ENCODE measurements at regions not wholly inside any gene's neighbourhood (a gene's known extent, or its start where the extent isn't known, plus 50 kb on each side); places are given as distances from the start of the nearest gene placed in this dataset.

DNA sequence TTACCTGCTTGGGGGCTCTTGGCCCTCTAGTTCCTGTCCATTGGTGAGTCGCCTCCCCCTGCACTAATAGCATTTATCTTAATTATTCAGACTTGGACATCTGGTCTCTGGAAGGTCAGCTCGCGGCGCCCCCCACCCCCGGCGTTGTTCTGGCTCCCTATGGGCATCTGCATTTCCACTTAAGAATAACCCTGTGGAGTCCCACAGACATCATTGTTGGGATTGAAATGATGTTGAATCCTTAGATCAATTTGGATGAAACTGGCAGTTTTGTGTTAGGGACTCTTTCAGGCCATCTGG, 313.8 kb upstream of the HS6ST1 start:
- DNase-seq (ENCODE audit: low read depth) = no peak

DNA sequence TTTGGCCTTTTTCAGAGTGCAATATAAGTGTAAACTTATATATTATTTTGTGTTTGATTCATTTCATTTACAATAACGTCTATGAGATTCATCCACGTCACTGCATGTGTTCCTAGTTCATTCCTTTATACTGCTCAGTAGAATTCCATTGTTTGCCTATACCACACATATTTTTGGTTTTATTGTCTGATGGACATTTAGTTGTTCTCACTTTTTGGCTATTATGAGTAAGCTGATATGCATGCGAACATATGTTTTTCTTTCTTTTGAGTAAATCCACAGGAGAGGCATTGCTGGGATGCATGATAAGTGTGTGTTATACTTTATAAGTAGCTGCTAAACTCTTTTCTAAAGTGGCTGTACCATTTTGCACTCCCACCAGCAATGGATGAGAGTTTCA, 314.8 kb upstream of the HS6ST1 start:
- no peak for DNase-seq (ENCODE audit: low read depth)

DNA sequence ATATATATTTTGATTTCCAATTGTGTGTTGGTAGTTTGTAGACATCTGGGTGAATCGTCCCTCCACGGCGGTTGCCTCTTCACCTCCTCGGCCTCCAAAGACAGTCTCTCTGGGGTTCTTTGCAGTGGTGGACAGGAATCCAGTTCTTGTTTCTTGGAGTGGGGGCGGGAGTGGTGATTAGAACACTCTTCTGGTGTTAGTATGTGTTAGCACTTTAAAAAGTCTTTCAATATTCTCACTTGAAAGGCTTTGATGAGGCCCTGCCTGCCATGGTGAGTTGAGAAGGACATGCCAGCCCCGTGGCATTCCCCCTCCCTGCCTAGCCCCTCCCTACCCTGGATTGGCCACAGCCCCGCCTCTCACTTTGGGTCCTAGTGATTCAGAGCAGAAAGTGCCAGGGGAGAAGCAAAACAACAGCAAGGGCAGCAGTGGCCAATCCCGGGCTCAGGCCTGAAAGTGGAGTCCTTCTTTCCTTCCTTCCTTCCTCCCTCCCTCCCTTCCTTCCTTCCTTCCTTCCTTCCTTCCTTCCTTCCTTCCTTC, 316.8 kb upstream of the HS6ST1 start:
- DNase-seq (ENCODE audit: low read depth) = no peak

DNA sequence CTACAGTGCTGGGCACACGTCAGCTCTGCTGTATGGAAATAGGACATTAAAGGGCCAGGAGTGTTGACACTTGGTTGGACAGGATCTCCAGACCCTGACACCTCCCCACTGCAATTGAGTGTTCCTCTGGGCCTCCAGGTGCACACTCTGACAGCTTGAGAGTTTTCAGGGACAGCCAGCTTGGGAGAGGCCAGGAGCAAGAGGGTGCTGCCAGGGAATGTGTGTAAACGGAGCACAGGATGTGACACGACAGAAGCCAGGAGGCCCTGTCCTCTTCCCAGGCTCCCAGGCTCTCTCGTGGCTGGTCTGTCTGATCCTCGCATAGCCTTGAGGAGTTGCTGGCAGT, 318.1 kb upstream of the HS6ST1 start:
- DNase-seq (ENCODE audit: low read depth) = no peak

DNA sequence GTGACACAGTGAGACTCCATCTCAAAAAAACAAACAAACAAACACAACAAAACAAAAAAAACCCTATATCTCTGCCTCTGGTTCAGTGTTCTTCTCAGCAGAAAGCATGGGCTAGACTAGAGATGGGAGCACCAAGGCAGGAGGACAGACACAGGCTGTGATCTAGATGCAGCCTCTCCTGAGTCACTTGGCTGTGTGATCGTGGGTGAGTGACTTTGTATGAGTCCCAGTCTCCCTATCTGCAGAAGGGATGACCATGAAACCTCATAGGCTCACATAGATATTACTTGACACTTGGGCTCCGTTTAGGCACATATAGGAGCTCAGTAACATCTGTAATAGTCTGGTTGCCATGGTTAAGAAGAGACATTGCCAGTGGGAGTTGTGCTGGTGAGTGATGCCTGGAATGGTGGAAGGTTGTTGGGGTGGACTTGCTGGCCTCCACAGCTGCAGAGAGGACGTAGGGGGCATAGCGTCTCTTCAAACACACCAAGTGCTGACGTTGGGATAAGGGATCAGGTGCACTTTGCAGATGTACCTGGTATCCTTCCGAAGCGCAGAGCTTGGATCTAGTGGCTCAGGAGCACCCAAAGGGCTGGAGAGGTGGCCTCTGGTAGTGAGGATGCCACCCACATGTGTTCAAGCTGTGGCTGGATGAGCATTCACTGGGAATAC, 318.9 kb upstream of the HS6ST1 start:
- DNase-seq (ENCODE audit: low read depth) = no peak

DNA sequence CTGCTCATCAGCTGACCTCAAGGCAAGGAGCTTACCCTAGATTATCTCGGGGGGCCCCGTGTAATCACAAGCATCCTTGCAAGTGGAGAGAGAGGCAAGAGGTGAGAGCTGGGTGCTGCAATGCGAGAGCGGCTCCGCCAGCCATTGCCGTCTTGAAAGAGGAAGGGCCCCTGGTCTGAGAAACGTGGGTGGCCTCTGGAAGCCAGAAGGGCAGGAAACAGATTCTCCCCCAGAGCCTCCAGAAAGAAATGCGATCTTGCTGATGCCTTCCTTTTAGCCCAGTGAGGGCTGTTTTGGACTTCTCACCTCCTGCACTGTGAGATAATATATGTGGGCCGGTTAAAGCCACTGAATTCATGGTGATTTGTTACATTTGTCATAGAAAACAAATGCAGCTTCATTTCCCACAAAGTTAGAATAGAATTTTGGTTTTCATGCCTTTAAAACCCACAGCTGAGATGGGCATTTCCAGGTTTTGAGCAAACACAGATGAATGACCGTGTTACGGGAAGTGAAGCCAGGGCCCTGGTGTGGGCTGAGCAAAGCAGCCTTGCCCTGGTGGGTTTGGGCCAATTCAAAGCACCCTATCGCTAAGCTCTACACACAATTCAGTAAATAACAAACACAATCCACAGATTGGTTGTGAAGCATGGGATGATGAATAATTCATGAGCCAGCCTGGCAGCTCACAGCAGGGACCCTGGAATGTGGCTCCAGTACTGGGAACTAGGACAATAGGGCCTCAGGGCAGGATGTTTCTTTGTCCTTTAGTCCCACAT, 319.9 kb upstream of the HS6ST1 start:
- DNase-seq (ENCODE audit: low read depth) = no peak

DNA sequence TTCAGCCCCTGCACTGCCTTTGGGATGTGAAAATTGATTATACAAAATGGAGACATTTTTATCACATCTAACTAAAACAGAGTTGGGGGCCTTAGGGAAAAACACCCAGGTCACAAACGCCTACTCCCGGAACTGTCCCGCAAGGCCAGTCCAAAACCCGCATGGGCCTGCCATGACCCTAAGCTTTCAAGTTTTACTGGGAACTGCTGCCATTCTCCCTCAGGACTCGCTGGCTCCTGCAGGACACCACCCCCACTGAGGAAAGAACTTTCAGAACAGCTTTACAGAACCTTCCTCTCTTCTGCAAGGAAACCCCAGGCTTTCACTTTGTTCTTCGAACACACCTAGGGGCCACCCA, 320.4 kb upstream of the HS6ST1 start:
- DNase-seq (ENCODE audit: low read depth) = no peak

DNA sequence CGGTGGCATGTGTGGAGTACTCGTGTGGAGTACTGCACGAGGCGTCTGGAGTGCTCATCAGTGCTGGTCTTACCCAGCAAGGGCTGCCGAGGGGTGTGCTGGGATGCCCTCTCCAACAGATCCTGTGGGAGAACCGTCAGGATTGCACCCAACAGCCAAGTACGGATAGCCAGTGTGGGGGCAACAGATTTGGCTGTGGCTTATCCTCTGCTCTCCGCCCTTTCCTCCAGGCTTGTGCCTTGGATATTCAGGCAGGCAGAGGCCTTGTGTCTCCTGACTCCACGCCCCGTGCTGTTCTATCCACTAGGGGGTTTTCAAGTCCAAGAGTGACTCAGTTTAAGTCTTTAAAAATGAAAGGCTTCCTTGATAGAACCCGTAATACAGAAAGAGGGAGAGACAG, 321.0 kb upstream of the HS6ST1 start:
- DNase-seq (ENCODE audit: low read depth) = no peak

DNA sequence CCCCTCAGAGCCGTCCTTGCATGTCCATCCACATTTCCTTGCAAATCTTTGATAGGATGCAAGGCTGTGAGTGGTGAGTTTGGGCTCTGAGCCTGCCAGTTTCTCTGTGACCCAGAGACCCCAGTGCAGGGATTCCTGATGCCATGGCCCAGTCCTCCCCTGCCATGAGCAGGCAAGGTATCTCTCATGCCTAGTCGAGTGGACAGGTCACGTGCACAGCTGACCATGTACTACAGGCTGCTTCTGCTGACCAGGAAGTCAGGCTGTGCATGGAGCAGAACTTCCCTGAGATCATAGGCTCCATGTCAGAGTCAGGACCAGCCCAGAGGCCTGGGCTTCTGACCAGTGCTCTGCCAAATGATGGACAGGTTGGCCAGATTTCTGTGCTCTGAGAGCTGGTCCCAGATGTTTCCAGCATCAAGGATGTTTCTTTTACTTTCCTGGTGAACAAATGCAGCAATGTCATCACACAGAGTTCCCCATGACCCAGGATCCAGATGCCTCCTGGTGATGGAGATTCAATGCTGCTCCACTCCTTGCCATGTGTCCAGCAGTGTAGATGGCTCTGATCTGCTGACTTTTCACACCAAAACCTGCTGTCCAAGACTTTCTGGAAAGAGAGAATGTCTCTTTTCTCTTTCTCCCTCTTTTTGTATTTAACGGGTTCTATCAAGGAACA, 321.6 kb upstream of the HS6ST1 start:
- DNase-seq (ENCODE audit: low read depth) = no peak

DNA sequence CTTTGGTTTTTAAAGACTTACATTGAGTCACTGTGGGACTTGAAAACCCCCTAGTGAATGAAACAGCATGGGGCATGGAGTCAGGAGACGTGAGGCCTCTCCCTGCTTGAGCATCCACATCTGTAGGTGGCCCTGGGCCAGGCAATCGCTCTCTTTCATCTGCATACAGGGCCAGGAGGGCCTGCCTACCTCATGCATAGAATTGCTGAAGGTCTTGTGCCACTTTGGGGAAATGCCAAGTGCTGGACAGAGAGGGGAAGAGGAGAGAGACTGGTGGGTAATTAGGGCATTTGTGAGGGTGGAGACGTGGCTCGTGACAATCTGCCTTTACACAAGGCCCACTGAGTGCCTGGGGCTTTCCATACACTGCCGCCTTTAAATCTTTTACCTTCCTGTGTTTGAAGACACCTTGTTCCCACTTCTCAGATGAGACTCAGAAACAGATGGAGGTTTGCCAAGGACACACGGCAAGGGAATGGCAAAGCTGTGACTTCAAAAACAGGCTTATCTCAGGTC, 322.2 kb upstream of the HS6ST1 start:
- DNase-seq (ENCODE audit: low read depth) = no peak

DNA sequence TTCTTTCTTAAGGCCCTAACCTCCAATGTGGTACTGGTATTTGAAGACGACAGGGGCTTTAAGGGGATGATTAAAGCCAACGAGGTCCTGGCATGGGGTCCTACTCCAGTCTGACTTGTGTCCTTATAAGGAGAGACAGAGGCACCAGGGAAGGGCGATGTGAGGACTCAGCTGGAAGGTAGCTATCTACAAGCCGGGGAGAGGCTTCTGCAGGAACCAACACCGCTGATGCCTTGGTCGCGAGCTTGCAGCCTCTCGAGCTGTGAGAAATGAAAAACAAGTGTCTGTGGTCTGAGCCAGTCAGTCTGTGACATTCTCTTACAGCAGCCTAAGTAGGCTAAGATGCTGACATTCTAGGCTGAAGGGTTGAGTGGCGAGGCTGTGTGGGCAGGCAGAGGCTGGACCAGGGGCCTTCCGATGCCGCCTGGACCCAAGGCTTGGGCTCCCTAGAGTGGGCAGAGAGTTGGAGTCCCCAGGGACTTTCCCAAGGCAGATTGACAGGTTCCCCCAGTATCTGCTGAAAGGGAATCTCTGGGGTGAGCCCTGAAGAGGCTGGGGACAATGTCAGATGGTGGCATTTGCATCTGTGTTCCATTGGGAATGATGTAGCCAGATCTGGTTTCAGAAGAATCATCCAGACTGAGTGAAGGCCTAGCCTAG, 322.9 kb upstream of the HS6ST1 start:
- no peak for DNase-seq (ENCODE audit: low read depth)

DNA sequence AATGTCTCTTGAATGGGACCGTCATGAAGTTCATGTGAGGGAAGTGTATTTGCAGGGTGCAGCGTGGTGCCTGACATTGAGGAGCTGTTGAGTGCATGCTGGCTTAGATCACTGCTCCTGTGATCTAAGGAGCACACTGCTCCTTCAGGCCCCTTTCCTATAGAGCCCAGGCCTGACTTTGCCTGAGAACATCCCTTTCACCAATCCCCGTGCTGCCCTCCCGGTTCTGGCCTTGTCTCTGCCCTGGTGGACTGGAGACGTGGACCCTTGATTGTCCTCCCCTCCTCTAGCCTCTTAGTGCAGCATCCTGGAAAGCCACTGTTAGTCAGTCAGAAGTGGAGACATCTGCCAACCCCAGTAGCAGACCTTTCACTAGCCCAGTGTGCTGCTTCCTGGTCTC, 323.6 kb upstream of the HS6ST1 start:
- DNase-seq (ENCODE audit: low read depth) = no peak

DNA sequence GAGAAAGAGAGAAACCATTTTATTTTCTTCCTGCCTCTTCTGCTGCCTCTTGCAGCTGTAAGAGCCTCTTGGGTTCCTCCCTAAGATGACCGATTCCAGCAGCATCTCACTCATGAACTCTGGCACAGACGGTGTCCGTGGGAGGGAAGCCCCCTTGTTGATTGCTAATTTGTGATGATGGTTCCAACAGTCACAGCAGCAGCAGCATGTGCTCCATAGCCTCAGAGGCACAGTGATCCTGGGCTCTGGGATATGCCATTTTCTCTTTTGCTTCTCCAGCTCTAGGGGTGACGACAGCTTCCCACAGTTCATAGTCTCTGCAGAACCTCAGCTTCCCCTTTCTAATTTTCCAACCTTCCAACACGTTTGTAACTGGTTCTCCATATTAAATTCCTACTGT, 324.2 kb upstream of the HS6ST1 start:
- DNase-seq (ENCODE audit: low read depth) = no peak

DNA sequence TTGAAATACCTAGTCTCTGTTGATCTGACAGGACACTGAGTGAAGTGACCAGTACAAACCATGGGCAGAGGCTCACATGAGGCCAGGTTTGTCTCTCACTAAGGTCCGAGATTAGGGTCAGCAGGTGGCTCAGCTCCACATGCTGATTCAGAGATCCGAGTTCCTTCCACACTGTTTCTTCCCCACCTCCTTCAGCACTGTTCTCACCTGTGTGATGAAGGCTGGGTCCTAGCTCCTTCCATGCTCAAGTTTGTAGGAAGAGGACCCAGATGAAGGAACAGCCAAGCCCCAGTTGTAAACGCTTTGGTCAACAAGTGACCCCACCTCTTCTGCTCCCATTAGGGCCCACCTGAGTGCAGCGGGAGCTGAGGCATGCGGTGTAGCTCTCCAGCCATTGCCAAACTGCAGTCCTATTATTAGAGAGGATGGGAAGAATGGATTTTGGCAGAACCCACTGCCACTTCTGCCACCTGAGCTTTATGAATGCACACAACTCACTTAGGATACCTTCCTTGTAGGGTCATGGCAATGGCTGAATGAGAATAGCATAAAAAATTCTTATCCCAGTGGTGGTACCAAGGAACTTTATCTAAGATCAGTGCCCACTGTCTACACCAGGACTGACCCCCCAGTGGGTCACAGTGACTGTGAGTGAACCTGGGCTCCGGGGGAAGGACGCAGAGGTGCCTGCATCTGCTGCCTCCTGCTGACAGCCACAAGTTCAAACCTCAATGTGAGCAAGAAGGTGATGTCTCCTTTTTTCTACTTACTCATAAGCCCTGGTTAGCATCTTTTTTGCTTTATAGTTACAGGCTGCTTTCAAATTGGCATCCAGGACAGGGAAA, 324.8 kb upstream of the HS6ST1 start:
- no peak for DNase-seq (ENCODE audit: low read depth)

DNA sequence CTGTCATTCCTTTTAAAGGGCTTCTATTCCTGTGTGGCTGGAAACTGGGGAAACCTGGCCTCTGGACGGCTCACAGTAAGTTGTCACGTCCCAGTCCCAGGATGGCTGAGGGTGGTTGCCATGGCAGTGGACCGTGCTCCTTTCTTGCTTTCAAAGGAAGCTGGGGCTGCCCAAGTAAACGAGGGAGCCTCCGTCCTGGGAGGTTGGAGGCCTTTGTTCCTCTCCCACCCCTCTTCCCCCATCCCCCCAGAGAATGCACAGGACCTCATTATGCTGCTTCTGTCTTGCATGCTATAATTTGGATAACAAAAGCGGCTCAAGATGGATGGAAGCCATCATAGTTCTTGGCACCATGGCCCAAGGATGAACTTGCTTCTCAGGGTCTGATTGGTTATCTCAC, 325.5 kb upstream of the HS6ST1 start:
- DNase-seq (ENCODE audit: low read depth) = no peak

DNA sequence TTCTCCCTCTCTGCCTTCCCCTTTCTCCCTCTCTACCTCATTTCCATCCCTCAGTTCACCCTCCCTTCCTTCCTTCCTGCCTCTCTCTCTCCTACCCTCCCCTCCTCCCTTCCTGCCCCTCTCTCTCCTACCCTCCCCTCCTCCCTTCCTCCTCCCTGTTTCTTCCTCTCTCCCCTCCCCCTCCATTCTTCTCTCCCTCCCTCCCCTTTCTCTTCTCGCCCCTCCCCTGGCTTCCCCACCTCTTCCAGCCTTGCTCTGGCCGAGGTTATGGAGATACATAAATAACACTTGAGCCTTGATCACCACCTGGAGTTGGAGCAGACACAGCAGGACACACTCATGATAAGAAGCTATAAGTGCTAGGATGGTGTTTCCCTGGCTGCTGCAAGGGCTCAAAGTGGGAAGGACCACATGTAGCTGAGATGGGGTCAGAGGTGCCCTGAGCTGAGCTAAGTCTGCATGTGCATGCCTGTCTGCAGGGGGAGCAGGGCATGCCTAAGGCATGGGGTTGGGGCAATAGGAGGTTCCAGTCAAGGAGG, 326.1 kb upstream of the HS6ST1 start:
- DNase-seq (ENCODE audit: low read depth) = no peak

DNA sequence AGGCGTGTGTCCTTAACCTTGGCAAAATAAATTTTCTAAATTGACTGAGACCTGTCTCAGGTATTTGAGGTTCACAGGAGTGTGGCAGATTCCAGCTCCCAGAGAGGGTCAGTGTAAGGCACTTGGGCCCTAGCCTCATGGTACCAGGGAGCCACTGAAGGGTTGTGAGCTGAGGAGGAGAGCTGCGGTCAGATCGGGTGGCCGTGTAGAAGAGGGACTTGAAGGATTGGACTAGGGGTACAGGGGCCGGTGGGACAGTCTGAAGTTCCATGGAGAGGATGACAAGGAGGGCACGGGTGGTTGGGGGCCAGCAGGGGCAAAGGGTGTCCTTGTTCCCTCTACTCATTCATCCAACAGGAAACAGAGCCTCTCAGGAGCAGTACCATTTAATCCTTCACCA, 327.0 kb upstream of the HS6ST1 start:
- no peak for DNase-seq (ENCODE audit: low read depth)

DNA sequence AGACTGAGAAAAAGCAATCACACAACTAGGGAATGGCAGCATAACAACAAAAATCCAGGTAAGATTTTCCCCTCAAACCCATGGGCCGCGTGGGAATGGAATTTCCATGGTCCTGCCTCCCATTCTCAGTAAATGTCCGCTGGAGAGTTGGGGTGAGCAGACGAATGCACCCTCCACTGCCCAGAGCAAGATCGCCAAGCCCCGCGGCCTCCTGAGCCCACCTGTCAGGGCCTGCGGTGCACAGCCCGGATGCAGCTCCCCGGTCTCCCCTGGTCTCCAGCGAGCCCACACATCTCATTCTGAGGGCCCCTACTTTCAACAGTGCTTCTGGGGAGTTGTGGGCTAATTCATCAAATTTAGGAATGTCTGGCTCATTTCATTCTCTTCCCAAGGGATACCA, 327.4 kb upstream of the HS6ST1 start:
- no peak for DNase-seq (ENCODE audit: low read depth)

DNA sequence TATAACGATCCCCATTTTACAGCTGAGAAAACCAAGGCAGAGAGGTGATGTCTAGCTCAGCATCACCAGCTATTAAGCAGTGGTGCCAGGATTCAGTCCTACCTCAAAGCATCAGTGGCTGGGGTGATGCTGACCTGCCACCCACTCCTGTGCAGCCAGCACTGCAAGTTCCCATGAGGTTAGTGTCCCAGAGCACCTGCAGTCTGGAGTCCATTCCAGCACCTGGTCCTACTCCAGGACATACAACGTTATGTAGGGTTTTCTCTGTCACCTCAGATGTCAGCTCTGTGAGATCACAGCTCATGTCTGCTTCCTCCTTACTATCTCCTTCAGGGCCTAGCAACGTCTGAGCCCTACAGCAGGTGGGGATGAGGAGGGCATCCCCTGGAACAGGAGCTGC, 328.0 kb upstream of the HS6ST1 start:
- no peak for DNase-seq (ENCODE audit: low read depth)

DNA sequence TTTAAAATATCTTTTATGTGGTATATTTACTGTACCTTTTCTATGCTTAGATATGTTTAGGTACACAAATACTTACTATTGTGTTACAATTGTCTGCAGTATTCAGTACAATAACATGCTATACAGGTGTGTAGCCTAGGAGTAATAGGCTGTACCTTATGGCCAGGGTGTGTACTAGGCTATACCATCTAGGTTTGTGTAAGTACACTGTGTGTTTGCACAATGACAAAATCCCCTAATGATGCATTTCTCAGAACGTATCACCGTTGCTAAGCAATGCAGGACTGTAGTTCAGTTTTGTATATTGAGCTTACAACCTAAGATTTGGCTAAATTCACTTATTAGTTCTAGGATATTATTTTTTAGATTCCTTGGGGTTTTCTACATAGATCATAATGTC, 332.3 kb upstream of the HS6ST1 start:
- DNase-seq (ENCODE audit: low read depth) = no peak

DNA sequence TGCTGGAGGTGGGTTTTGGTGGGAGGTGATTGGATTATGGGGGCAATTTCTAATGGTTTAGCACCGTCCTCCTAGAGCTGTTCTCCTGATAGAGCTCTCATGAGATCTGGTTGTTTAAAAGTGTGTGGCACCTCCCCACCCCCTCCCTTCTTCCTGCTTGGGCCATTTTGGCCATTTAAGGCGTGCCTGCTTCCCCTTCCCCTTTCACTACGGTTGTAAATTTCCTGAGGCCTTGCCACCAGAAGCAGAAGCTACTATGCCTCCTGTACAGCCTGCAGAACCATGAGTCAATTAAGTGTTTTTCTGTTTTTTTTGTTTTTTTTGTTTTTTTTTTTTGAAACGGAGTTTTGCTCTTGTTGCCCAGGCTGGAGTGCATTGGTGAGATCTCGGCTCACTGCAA, 335.7 kb upstream of the HS6ST1 start:
- DNase-seq (ENCODE audit: low read depth) = peak; percentile 19

Data from forelimb muscle (tissue), 1 donor.